ENCODE measurements at regions not wholly inside any gene's neighbourhood (a gene's known extent, or its start where the extent isn't known, plus 50 kb on each side); places are given as distances from the start of the nearest gene placed in this dataset.

GRCh38 chr20:60806824-60807223 is 445.2 kb upstream of the CDH4 start:
- TF ChIP-seq CTCF (IDR thresholded peaks at IDR 0.05), result no peak
- no peak for TF ChIP-seq TCF7L2 (IDR thresholded peaks at IDR 0.05; ENCODE audit: low read depth, low read length)
- TF ChIP-seq, protein P1, sequence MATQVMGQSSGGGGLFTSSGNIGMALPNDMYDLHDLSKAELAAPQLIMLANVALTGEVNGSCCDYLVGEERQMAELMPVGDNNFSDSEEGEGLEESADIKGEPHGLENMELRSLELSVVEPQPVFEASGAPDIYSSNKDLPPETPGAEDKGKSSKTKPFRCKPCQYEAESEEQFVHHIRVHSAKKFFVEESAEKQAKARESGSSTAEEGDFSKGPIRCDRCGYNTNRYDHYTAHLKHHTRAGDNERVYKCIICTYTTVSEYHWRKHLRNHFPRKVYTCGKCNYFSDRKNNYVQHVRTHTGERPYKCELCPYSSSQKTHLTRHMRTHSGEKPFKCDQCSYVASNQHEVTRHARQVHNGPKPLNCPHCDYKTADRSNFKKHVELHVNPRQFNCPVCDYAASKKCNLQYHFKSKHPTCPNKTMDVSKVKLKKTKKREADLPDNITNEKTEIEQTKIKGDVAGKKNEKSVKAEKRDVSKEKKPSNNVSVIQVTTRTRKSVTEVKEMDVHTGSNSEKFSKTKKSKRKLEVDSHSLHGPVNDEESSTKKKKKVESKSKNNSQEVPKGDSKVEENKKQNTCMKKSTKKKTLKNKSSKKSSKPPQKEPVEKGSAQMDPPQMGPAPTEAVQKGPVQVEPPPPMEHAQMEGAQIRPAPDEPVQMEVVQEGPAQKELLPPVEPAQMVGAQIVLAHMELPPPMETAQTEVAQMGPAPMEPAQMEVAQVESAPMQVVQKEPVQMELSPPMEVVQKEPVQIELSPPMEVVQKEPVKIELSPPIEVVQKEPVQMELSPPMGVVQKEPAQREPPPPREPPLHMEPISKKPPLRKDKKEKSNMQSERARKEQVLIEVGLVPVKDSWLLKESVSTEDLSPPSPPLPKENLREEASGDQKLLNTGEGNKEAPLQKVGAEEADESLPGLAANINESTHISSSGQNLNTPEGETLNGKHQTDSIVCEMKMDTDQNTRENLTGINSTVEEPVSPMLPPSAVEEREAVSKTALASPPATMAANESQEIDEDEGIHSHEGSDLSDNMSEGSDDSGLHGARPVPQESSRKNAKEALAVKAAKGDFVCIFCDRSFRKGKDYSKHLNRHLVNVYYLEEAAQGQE (IDR thresholded peaks at IDR 0.05; ENCODE audit: insufficient read depth in 1 of 2, low read depth in 2 of 2, low read length in 1 of 2), result no peak
- TF ChIP-seq POLR2AphosphoS5 (IDR thresholded peaks at IDR 0.05; ENCODE audit: low read depth, low read length), result no peak

All from Panc1 (cell line).